K562 (cell line): ENCODE measurements at regions not wholly inside any gene's neighbourhood (a gene's known extent, or its start where the extent isn't known, plus 50 kb on each side); places are given as distances from the start of the nearest gene placed in this dataset.

Experiments
- ATAC-seq: fragments of 200-7000 bp; cut with Tn5 transposase; 3 replicates; pipeline ENCODE4 v1.9.1; 2020; ENCODE audit warnings: moderate library complexity
- BruUV-seq: library from RNA; stranded (reverse); fragments of 400-500 nt; replicated peaks from 2 replicates; lab custom pipeline; 2021; lab: Mats Ljungman, UMichigan
- CTCF ChIA-PET: fragments of 300-600 bp; formaldehyde crosslinking; extraction: SDS; loops from one replicate; lab custom pipeline; 2021; ENCODE audit warnings: low intra/inter-chr PET ratio; lab: Yijun Ruan, JAX
- POLR2A ChIA-PET: fragments of 300-600, 350-650 bp; sonication (Branson Sonifier 250); formaldehyde crosslinking; extraction: SDS; loops from one replicate; lab custom pipeline; 2021; ENCODE audit warnings: antibody characterized with exemption, inconsistent platforms; lab: Yijun Ruan, JAX
- DNase-seq, 4 experiments: peaks; one replicate each; pipeline versions ENCODE4 v3.0.0 to v3.0.0-alpha.2; 2011 to 2018; ENCODE audit warnings: low spot score in 3 of 4, mixed read lengths in 3 of 4; ENCODE audit errors: extremely low read depth in 1 of 4
- FAIRE-seq: peaks from 2 replicates; lab custom pipeline; 2011; peaks lifted over from hg19 to GRCh38; lab: Jason Lieb, UNC
- H2AFZ ChIP-seq: 2 replicates; pipeline ENCODE4 v1.6.0; 2011; ENCODE audit warnings: low read depth, low read length, control low read depth, inconsistent platforms
- H3K27ac ChIP-seq: fragments of 200-600 bp; 3 replicates; pipeline ENCODE4 v1.8.0; 2011; ENCODE audit warnings: low read depth, mild to moderate bottlenecking, control low read depth, inconsistent platforms, low read length, moderate library complexity, mixed read lengths; ENCODE audit errors: extremely low read depth
- H3K27me3 ChIP-seq, 2 experiments: fragments of 300-600 bp in 1 of 2; 2 replicates in 1 of 2; 3 replicates in 1 of 2; pipeline versions ENCODE4 v1.6.0 to v1.8.0; 2011; ENCODE audit warnings: inconsistent platforms in 2 of 2, low read length in 2 of 2, mild to moderate bottlenecking in 1 of 2, mixed read lengths in 1 of 2, moderate library complexity in 1 of 2; ENCODE audit not compliant: control insufficient read depth in 2 of 2, insufficient read depth in 2 of 2
- H3K36me3 ChIP-seq: fragments of 300-600 bp; 3 replicates; pipeline ENCODE4 v1.8.0; 2011; ENCODE audit warnings: mild to moderate bottlenecking, low read length, inconsistent platforms; ENCODE audit not compliant: control insufficient read depth, insufficient read depth
- H3K4me1 ChIP-seq, 2 experiments: fragments of 200-600 bp in 1 of 2; replicated peaks in 1 of 2; 2 replicates in 1 of 2; 3 replicates in 1 of 2; pipeline versions ENCODE4 v1.5.1 to v1.8.0; 2011; ENCODE audit warnings: inconsistent platforms in 2 of 2, low read length in 2 of 2, mild to moderate bottlenecking in 1 of 2, mixed read lengths in 1 of 2, moderate library complexity in 1 of 2; ENCODE audit not compliant: control insufficient read depth in 2 of 2, insufficient read depth in 2 of 2
- H3K4me2 ChIP-seq: 2 replicates; pipeline ENCODE4 v1.6.1; 2011; ENCODE audit warnings: low read length, control low read depth, inconsistent platforms, mixed read lengths; ENCODE audit not compliant: insufficient read depth
- H3K4me3 ChIP-seq: fragments of 200-600 bp; sonication (generic), shearing (Covaris generic); 2 replicates; pipeline ENCODE4 v1.5.1; 2016; ENCODE audit warnings: control low read depth, inconsistent platforms
- H3K79me2 ChIP-seq: fragments of 200-600 bp; 3 replicates; pipeline ENCODE4 v1.8.0; 2011; ENCODE audit warnings: low read length, inconsistent platforms; ENCODE audit not compliant: control insufficient read depth, insufficient read depth
- H3K9ac ChIP-seq, 2 experiments: 2 replicates each; pipeline versions ENCODE4 v1.6.0 to v1.6.1; 2011; ENCODE audit warnings: low read depth in 2 of 2, low read length in 2 of 2, control low read depth in 1 of 2, inconsistent platforms in 1 of 2, mild to moderate bottlenecking in 1 of 2, mixed read lengths in 1 of 2; ENCODE audit not compliant: insufficient read depth in 1 of 2
- H3K9me1 ChIP-seq: one replicate; pipeline ENCODE4 v1.6.0; 2011; ENCODE audit warnings: inconsistent platforms, mild to moderate bottlenecking, low read length, moderate library complexity; ENCODE audit not compliant: control insufficient read depth, insufficient read depth
- H3K9me3 ChIP-seq: replicated peaks from 2 replicates; pipeline ENCODE4 v1.5.1; 2011; ENCODE audit warnings: low read depth, low read length, inconsistent platforms; ENCODE audit not compliant: control insufficient read depth, insufficient read depth
- H4K20me1 ChIP-seq: replicated peaks from 2 replicates; pipeline ENCODE4 v1.6.1; 2011; ENCODE audit warnings: low read length, inconsistent platforms, mixed read lengths; ENCODE audit not compliant: control insufficient read depth, insufficient read depth
- CEBPB ChIP-seq: fragments of 450-650 bp; IDR thresholded peaks from 2 replicates; pipeline ENCODE4 v1.6.1; 2016; ENCODE audit warnings: missing genetic modification characterization, missing compliant biosample characterization
- CEBPG ChIP-seq, 3 experiments: fragments of 200-800 bp in 1 of 3; sonication (Bioruptor generic) in 1 of 3; sonication (generic) in 1 of 3; formaldehyde crosslinking in 1 of 3; IDR thresholded peaks in 2 of 3; conservative IDR thresholded peaks in 1 of 3; 2 replicates each; pipeline versions ENCODE4 v1.6.1 to v1.8.0; 2016 to 2022; ENCODE audit warnings: missing compliant biosample characterization in 2 of 3, missing genetic modification characterization in 2 of 3, mild to moderate bottlenecking in 1 of 3, missing genetic modification reagents in 1 of 3
- FOXP1 ChIP-seq: sonication (generic); formaldehyde crosslinking; IDR thresholded peaks from 2 replicates; pipeline ENCODE4 v1.8.0; 2022; ENCODE audit warnings: mild to moderate bottlenecking, missing genetic modification reagents
- LARP7 ChIP-seq: fragments of 450-650 bp; IDR thresholded peaks from 2 replicates; pipeline ENCODE4 v1.6.1; 2016
- NFIC ChIP-seq: fragments of 450-650 bp; IDR thresholded peaks from 2 replicates; pipeline ENCODE4 v1.6.1; 2017; ENCODE audit warnings: mild to moderate bottlenecking, inconsistent platforms
- NR1H2 ChIP-seq: sonication (generic); formaldehyde crosslinking; IDR thresholded peaks from 2 replicates; pipeline ENCODE4 v1.4.0; 2020; ENCODE audit warnings: mild to moderate bottlenecking, missing genetic modification reagents
- SRSF9 ChIP-seq: fragments of 200-400 bp; formaldehyde crosslinking; IDR thresholded peaks from 2 replicates; pipeline ENCODE4 v1.6.1; 2017; ENCODE audit warnings: low read depth, low read length, borderline replicate concordance
- ZBTB11 ChIP-seq, 3 experiments: fragments of 200-800 bp in 1 of 3; fragments of 250-450 bp in 1 of 3; fragments of 450-650 bp in 1 of 3; sonication (Bioruptor Pico) in 1 of 3; sonication (Bioruptor generic) in 1 of 3; formaldehyde crosslinking in 1 of 3; IDR thresholded peaks; 2 replicates each; pipeline versions ENCODE4 v1.6.1 to v1.8.0; 2016 to 2022; ENCODE audit warnings: mild to moderate bottlenecking in 2 of 3, missing genetic modification characterization in 2 of 3, missing compliant biosample characterization in 1 of 3, moderate library complexity in 1 of 3
- WGBS: fragments of 100-300 bp; shearing (Covaris generic); methylation state at CpG from one replicate; pipeline ENCODE4 v1.1.6; 2016; ENCODE audit warnings: low coverage, mixed read lengths; ENCODE audit not compliant: insufficient coverage; ENCODE audit errors: missing lambda C conversion rate; 5-methylcytosine and 5-hydroxymethylcytosine counted together
- in situ Hi-C: fragments of 300-500 bp; cut with MboI; formaldehyde crosslinking; loops from 4 replicates; pipeline ENCODE4 v1.15.0; 2018; ENCODE audit warnings: inconsistent platforms, mixed read lengths
- intact Hi-C: fragments of 100-400 bp; cut with micrococcal nuclease; formaldehyde crosslinking; loops from 2 replicates; pipeline ENCODE4 v1.14.2; 2022
- TF ChIP-seq, protein P1 (sequence below): sonication (generic); formaldehyde crosslinking; IDR thresholded peaks from 2 replicates; pipeline ENCODE4 v1.8.1; 2022; ENCODE audit warnings: missing genetic modification reagents
- TF ChIP-seq, protein P2 (sequence below): sonication (generic); formaldehyde crosslinking; IDR thresholded peaks from 2 replicates; pipeline ENCODE4 v1.8.1; 2023; ENCODE audit warnings: mild to moderate bottlenecking, missing genetic modification reagents
- TF ChIP-seq, protein P3 (sequence below): fragments of 450-650 bp; IDR thresholded peaks from 2 replicates; pipeline ENCODE4 v1.6.1; 2016; ENCODE audit warnings: borderline replicate concordance

DNA sequence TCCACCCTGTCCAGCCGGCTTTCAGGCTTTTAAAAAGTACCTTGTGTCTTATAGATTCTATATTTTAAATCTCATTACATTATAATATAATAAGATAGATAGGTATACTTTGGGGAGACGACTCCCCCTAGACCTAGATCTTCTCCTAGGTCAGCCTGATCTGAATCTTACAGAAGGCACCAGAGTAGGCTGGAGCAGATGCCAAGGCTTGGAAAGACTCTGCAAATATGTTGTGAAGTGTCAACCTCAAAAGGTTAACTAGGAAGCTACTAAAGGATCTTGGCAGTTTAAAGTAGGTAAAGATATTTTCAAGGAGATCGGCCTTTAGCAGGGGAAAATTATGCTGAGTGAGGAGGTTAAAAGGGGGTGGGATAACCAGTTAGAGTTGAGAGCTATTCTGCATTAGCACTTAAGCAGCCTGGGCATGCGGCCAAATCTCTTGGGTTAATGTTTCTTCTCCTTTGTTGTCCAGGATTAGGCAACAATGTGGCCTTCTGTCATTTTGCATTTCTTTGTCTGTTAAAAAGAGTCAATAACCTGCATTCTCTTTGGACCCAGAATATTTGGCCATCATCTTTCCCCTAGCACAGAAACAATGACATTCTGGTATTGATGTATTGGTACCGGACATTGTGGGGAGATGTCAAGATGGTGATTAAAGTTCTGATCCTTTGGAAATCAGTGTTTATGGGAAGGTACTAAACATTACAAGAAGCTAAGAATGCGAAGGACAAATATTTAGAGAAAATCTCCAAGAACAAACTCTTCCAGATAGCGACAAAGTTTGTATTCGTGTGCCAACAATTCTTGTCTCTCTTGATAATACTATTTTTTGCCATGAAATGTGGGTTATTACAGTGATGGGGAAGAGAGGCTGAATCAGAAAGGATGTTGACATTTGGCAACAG, 51.2 kb upstream of the DHX40 start:
- FAIRE-seq (peak; percentile 69), ATAC-seq (0 out of 3 replicates have a peak, but pooled peaks have one; percentile 27), DNase-seq (peak in 1 of 4 experiments; percentile 42)
- no peak overlapping the region for H3K4me3 ChIP-seq
- H3K9me3 ChIP-seq = no peaks in the 10 kb centered on the region
- no peaks in the 10 kb centered on the region for H4K20me1 ChIP-seq
- 11% methylated on average over 8 of the region's 8 CpGs for WGBS
- intact Hi-C loops = no loop called here
- H3K4me1 ChIP-seq = no peaks in the 10 kb centered on the region; a peak in 1 of 5 replicates
- ChIA-PET POLR2A (no interaction called here), CTCF (no interaction called here)
- H2AFZ ChIP-seq = no peak overlapping the region
- H3K27ac ChIP-seq = no peak overlapping the region
- H3K36me3 ChIP-seq = no peaks in the 10 kb centered on the region
- peaks cover 0 to 9% of the 10 kb centered on the region in 2 experiments; a peak in 2 of 5 replicates for H3K27me3 ChIP-seq
- no peak overlapping the region for H3K9ac ChIP-seq
- in situ Hi-C loops = no loop called here
- no TSS peak for BruUV-seq
- no peak overlapping the region for H3K4me2 ChIP-seq
- H3K9me1 ChIP-seq = no peaks in the 10 kb centered on the region
- no peaks in the 10 kb centered on the region for H3K79me2 ChIP-seq
- no peak for TF ChIP-seq NR1H2 (CRISPR knock-in tag)
- no peak for TF ChIP-seq LARP7
- TF ChIP-seq CEBPB (tag) = peak; percentile 80
- TF ChIP-seq ZBTB11 (CRISPR knock-in tag; IDR thresholded peaks at IDR 0.05) = 0 out of 6 replicates have a peak, but pooled peaks of 1 of the 3 experiments have one; percentile 28
- TF ChIP-seq, protein P1, sequence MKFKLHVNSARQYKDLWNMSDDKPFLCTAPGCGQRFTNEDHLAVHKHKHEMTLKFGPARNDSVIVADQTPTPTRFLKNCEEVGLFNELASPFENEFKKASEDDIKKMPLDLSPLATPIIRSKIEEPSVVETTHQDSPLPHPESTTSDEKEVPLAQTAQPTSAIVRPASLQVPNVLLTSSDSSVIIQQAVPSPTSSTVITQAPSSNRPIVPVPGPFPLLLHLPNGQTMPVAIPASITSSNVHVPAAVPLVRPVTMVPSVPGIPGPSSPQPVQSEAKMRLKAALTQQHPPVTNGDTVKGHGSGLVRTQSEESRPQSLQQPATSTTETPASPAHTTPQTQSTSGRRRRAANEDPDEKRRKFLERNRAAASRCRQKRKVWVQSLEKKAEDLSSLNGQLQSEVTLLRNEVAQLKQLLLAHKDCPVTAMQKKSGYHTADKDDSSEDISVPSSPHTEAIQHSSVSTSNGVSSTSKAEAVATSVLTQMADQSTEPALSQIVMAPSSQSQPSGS (CRISPR knock-in tag) = no peak
- peak; percentile 73 for TF ChIP-seq NFIC
- TF ChIP-seq, protein P2, sequence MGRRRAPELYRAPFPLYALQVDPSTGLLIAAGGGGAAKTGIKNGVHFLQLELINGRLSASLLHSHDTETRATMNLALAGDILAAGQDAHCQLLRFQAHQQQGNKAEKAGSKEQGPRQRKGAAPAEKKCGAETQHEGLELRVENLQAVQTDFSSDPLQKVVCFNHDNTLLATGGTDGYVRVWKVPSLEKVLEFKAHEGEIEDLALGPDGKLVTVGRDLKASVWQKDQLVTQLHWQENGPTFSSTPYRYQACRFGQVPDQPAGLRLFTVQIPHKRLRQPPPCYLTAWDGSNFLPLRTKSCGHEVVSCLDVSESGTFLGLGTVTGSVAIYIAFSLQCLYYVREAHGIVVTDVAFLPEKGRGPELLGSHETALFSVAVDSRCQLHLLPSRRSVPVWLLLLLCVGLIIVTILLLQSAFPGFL (CRISPR knock-in tag) = no peak
- TF ChIP-seq CEBPG (CRISPR knock-in tag; IDR thresholded peaks at IDR 0.05) = 0 out of 2 replicates have a peak, but pooled peaks have one; percentile 6
- peak; percentile 50 to 92; a peak in 3 of 4 replicates for TF ChIP-seq CEBPG (tag; conservative IDR thresholded peaks at IDR 0.05 in 1 of 2, IDR thresholded peaks at IDR 0.05 in 1 of 2)
- TF ChIP-seq FOXP1 = no peak
- TF ChIP-seq SRSF9 = no peak
- TF ChIP-seq, protein P3, sequence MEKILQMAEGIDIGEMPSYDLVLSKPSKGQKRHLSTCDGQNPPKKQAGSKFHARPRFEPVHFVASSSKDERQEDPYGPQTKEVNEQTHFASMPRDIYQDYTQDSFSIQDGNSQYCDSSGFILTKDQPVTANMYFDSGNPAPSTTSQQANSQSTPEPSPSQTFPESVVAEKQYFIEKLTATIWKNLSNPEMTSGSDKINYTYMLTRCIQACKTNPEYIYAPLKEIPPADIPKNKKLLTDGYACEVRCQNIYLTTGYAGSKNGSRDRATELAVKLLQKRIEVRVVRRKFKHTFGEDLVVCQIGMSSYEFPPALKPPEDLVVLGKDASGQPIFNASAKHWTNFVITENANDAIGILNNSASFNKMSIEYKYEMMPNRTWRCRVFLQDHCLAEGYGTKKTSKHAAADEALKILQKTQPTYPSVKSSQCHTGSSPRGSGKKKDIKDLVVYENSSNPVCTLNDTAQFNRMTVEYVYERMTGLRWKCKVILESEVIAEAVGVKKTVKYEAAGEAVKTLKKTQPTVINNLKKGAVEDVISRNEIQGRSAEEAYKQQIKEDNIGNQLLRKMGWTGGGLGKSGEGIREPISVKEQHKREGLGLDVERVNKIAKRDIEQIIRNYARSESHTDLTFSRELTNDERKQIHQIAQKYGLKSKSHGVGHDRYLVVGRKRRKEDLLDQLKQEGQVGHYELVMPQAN = no peak
